ENCODE measurements at regions not wholly inside any gene's neighbourhood (a gene's known extent, or its start where the extent isn't known, plus 50 kb on each side); places are given as distances from the start of the nearest gene placed in this dataset.

DNA sequence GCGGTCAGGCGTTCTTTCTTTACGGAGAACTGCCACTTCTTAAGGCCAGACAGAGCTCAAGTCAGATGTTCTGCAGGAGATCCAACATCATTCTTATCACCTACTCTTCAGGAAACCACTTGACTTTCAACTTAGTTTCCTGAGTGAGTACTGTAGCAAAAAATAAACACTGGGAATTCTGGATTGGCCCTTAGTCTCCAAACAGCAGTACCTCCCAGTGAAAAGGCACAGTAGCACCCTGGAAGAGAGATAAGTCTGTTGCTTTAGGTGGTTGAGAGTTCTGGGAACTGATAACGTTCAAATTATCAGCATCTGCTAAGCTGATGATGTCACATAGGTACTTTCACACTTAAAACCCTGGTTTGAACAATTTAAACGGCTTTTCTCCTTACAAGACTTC lies 971.8 kb upstream of the TENM4 start:
- H3K4me3 ChIP-seq (replicated peaks; ENCODE audit: low read depth, low read length): no peak overlapping the region
- TF ChIP-seq, protein P1, sequence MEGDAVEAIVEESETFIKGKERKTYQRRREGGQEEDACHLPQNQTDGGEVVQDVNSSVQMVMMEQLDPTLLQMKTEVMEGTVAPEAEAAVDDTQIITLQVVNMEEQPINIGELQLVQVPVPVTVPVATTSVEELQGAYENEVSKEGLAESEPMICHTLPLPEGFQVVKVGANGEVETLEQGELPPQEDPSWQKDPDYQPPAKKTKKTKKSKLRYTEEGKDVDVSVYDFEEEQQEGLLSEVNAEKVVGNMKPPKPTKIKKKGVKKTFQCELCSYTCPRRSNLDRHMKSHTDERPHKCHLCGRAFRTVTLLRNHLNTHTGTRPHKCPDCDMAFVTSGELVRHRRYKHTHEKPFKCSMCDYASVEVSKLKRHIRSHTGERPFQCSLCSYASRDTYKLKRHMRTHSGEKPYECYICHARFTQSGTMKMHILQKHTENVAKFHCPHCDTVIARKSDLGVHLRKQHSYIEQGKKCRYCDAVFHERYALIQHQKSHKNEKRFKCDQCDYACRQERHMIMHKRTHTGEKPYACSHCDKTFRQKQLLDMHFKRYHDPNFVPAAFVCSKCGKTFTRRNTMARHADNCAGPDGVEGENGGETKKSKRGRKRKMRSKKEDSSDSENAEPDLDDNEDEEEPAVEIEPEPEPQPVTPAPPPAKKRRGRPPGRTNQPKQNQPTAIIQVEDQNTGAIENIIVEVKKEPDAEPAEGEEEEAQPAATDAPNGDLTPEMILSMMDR (IDR thresholded peaks at IDR 0.05; ENCODE audit: low read length, missing control alignments): no peak
- DNase-seq (ENCODE audit: low read depth): no peak

DNA sequence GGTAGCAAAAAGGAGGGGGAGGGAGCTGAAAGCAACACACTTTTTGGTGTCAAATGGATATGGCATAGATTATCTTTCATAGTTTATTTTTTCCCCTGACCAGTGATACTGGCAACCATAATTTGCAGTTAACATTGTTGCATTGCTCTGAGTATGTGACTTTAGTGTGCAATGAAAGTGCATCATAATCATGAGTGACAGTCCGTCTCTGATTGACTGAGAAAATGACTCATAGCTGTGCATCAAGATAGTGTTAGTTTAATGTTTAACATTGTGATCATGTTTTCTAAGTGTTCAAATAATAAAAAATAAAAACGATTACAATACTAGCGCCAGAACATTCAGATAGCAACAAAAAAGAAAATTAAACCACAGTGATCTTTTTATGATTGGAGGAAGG lies 952.4 kb upstream of the TENM4 start:
- TF ChIP-seq, protein P1 (IDR thresholded peaks at IDR 0.05; ENCODE audit: low read length, missing control alignments): no peak
- H3K4me3 ChIP-seq (replicated peaks; ENCODE audit: low read depth, low read length): no peak overlapping the region
- no peak for DNase-seq (ENCODE audit: low read depth)

GRCh38 chr11:80390505-80390904 lies 949.7 kb upstream of the TENM4 start:
- TF ChIP-seq, protein P1 (IDR thresholded peaks at IDR 0.05; ENCODE audit: low read length, missing control alignments): no peak
- DNase-seq (ENCODE audit: low read depth): no peak
- no peak overlapping the region for H3K4me3 ChIP-seq (replicated peaks; ENCODE audit: low read depth, low read length)

GRCh38 chr11:80388536-80388935 lies 947.7 kb upstream of the TENM4 start:
- DNase-seq (ENCODE audit: low read depth): no peak
- no peak overlapping the region for H3K4me3 ChIP-seq (replicated peaks; ENCODE audit: low read depth, low read length)
- TF ChIP-seq, protein P1 (IDR thresholded peaks at IDR 0.05; ENCODE audit: low read length, missing control alignments): no peak

DNA sequence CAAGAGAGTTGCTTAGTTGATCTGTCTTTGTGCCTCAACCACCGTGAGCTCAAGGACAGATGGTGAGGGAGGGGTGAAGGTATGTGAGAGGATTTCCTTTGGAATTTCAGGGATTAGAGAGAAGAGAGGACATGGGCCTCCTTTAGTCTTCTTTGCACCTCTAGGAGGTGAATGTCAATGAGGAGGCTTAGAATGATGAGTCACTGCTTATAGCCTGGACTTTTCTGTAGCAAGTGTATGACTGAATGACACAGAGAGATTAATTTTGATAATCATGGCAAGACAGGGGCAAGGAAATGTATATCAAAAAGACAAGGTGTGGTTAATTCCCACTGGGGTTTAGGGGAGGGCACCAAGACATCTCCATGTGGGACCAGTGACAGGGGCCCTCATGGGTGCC lies 947.3 kb upstream of the TENM4 start:
- no peak overlapping the region for H3K4me3 ChIP-seq (replicated peaks; ENCODE audit: low read depth, low read length)
- DNase-seq (ENCODE audit: low read depth): no peak
- TF ChIP-seq, protein P1 (IDR thresholded peaks at IDR 0.05; ENCODE audit: low read length, missing control alignments): no peak

DNA sequence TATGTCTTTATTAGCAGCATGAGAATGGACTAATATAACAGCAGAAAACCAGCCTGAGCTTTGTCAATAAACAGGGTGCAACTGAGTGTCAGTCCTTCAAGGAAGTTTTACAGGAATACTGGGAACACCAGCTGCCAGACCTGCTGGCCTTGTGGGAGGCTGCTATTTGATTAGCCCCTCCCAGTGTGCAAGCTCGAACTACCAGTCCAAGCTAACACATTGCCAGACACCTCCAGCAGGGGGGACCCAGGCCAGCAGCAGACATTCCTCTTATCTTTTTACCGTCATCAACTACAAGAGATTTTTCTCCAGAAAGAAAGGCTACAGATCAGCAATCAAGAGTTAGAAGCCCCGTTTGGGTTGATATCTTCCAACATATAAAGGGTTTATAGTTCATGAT lies 942.8 kb upstream of the TENM4 start:
- TF ChIP-seq, protein P1 (IDR thresholded peaks at IDR 0.05; ENCODE audit: low read length, missing control alignments): no peak
- H3K4me3 ChIP-seq (replicated peaks; ENCODE audit: low read depth, low read length): no peak overlapping the region
- no peak for DNase-seq (ENCODE audit: low read depth)

GRCh38 chr11:80379620-80380278 lies 938.9 kb upstream of the TENM4 start:
- DNase-seq (ENCODE audit: low read depth): no peak
- H3K4me3 ChIP-seq (replicated peaks; ENCODE audit: low read depth, low read length): no peak overlapping the region
- TF ChIP-seq, protein P1 (IDR thresholded peaks at IDR 0.05; ENCODE audit: low read length, missing control alignments): no peak
